Erythroblast (primary cell): ENCODE measurements at regions not wholly inside any gene's neighbourhood (a gene's known extent, or its start where the extent isn't known, plus 50 kb on each side); places are given as distances from the start of the nearest gene placed in this dataset.

ENCODE experiments used
- GATA1 ChIP-seq: IDR thresholded peaks from 2 replicates; pipeline ENCODE4 v1.6.1; 2011; ENCODE audit warnings: low read depth, mild to moderate bottlenecking, control low read depth, low read length, moderate library complexity
- POLR2A ChIP-seq: IDR thresholded peaks from 2 replicates; pipeline ENCODE4 v1.6.1; 2011; ENCODE audit warnings: mild to moderate bottlenecking, low read length

DNA sequence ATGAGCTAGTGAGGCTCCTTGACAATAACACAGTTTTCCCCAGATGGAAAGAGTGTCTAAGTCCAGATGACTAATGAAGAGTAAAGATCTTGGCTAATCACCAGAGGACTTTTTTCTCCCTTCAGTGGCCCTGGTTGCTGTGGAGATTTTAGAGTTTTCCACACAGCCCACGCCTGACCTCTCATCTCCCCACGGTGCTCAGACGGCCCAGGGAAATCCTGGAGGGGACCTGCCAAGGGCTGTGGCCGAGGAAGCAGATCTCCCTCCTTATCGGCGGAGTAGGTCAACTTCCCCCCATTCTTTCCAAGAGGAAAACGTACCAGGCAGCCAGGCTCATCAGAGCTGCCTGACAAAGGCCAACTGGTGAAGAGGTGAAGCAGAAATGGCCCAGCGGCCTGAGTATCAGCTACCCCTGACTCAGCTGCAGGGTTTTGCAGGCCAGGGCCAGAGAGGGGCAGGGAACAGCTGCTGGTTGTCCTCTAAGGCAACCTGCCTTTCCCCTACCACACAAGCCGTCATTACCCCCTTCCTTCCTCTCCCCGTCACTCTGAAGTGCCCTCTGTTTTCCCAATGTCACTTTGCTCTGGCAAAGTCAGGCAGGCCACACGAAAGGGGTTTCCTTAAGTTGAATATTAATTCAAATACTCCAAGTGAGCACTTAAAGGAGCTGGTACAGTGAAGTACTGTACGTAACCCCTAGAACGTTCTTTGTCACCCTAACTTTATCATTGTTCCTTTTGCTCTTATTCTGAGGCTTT, 140.2 kb upstream of the ADAMTS18 start:
- no peak for TF ChIP-seq POLR2A
- no peak for TF ChIP-seq GATA1
